HK-2 (cell line): ENCODE measurements at regions not wholly inside any gene's neighbourhood (a gene's known extent, or its start where the extent isn't known, plus 50 kb on each side); places are given as distances from the start of the nearest gene placed in this dataset.

Experiments used
- DNase-seq: peaks from one replicate; pipeline ENCODE4 v3.0.0-alpha.2; 2018; ENCODE audit not compliant: unreplicated experiment

GRCh38 chr14:82046512-82047226 lies 513.0 kb upstream of the SEL1L start:
- DNase-seq = no peak

GRCh38 chr14:82047777-82048470 lies 514.3 kb upstream of the SEL1L start:
- no peak for DNase-seq

- DNase-seq = no peak
These were observed 519.1 kb upstream of the SEL1L start for GRCh38 chr14:82052778-82053177.

- DNase-seq = no peak
These were observed 522.0 kb upstream of the SEL1L start for GRCh38 chr14:82055515-82056115.

GRCh38 chr14:82060219-82060618 lies 526.6 kb upstream of the SEL1L start:
- DNase-seq = no peak

GRCh38 chr14:82067221-82067875 lies 533.7 kb upstream of the SEL1L start:
- DNase-seq = no peak

- DNase-seq = no peak
These were observed 536.4 kb upstream of the SEL1L start for GRCh38 chr14:82070040-82070439.

- DNase-seq = no peak
These were observed 537.1 kb upstream of the SEL1L start for GRCh38 chr14:82070753-82071152.

- no peak for DNase-seq
These were observed 539.9 kb upstream of the SEL1L start for GRCh38 chr14:82073547-82073946.

GRCh38 chr14:82075566-82075965 lies 541.9 kb upstream of the SEL1L start:
- DNase-seq = peak; percentile 44

- no peak for DNase-seq
These were observed 545.9 kb upstream of the SEL1L start for GRCh38 chr14:82079553-82079952.

GRCh38 chr14:82080370-82080769 lies 546.7 kb upstream of the SEL1L start:
- DNase-seq = no peak

- no peak for DNase-seq
These were observed 551.2 kb upstream of the SEL1L start for GRCh38 chr14:82084813-82085212.

- no peak for DNase-seq
These were observed 557.4 kb upstream of the SEL1L start for GRCh38 chr14:82091097-82091496.

- no peak for DNase-seq
These were observed 561.2 kb upstream of the SEL1L start for GRCh38 chr14:82094829-82095345.

- DNase-seq = no peak
These were observed 570.4 kb upstream of the SEL1L start for GRCh38 chr14:82104013-82104412.

GRCh38 chr14:82112210-82112839 lies 578.7 kb upstream of the SEL1L start:
- no peak for DNase-seq

GRCh38 chr14:82113007-82113406 lies 579.4 kb upstream of the SEL1L start:
- no peak for DNase-seq

GRCh38 chr14:82113710-82114109 lies 580.1 kb upstream of the SEL1L start:
- DNase-seq = no peak

GRCh38 chr14:82116721-82117120 lies 583.1 kb upstream of the SEL1L start:
- DNase-seq = no peak

- DNase-seq = no peak
These were observed 589.0 kb upstream of the SEL1L start for GRCh38 chr14:82122655-82123054.

GRCh38 chr14:82124511-82124910 lies 590.9 kb upstream of the SEL1L start:
- no peak for DNase-seq
